ENCODE measurements at regions not wholly inside any gene's neighbourhood (a gene's known extent, or its start where the extent isn't known, plus 50 kb on each side); places are given as distances from the start of the nearest gene placed in this dataset.

GRCh38 chr1:194848846-194849245, 1662.4 kb upstream of the B3GALT2 start:
- Histone ChIP-seq H3K79me2 (ENCODE audit: insufficient read depth, low read length) (no peaks in the 10 kb centered on the region), H3K9me3 (ENCODE audit: insufficient read depth, low read depth, low read length) (no peaks in the 10 kb centered on the region), H4K20me1 (ENCODE audit: insufficient read depth, low read length, poor library complexity, severe bottlenecking) (no peaks in the 10 kb centered on the region), H3K4me1 (ENCODE audit: insufficient read depth, low read length, poor library complexity, severe bottlenecking) (peaks cover 12% of the 10 kb centered on the region), H3K4me3 (ENCODE audit: low read length, poor library complexity, severe bottlenecking) (no peak overlapping the region), H3K36me3 (ENCODE audit: insufficient read depth, low read length) (no peaks in the 10 kb centered on the region), H2AFZ (ENCODE audit: low read length) (no peak overlapping the region), H3K9ac (ENCODE audit: low read depth, low read length, poor library complexity, severe bottlenecking) (no peak overlapping the region), H3K27me3 (ENCODE audit: insufficient read depth, low read length, poor library complexity, severe bottlenecking) (no peaks in the 10 kb centered on the region), H3K9me2 (replicated peaks; ENCODE audit: low read depth, low read length) (no peaks in the 10 kb centered on the region), H3K4me2 (ENCODE audit: low read depth, low read length, poor library complexity, severe bottlenecking) (no peak overlapping the region), H3F3A (ENCODE audit: low read depth) (no peaks in the 10 kb centered on the region)
- TF ChIP-seq, protein P1, sequence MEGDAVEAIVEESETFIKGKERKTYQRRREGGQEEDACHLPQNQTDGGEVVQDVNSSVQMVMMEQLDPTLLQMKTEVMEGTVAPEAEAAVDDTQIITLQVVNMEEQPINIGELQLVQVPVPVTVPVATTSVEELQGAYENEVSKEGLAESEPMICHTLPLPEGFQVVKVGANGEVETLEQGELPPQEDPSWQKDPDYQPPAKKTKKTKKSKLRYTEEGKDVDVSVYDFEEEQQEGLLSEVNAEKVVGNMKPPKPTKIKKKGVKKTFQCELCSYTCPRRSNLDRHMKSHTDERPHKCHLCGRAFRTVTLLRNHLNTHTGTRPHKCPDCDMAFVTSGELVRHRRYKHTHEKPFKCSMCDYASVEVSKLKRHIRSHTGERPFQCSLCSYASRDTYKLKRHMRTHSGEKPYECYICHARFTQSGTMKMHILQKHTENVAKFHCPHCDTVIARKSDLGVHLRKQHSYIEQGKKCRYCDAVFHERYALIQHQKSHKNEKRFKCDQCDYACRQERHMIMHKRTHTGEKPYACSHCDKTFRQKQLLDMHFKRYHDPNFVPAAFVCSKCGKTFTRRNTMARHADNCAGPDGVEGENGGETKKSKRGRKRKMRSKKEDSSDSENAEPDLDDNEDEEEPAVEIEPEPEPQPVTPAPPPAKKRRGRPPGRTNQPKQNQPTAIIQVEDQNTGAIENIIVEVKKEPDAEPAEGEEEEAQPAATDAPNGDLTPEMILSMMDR (conservative IDR thresholded peaks at IDR 0.05; ENCODE audit: low read length), result no peak
- no peak for TF ChIP-seq EZH2phosphoT487 (IDR thresholded peaks at IDR 0.05; ENCODE audit: borderline replicate concordance)

- Histone ChIP-seq H3K4me2 (ENCODE audit: low read depth, low read length, poor library complexity, severe bottlenecking) (peak overlapping the region; percentile 7), H3K27me3 (ENCODE audit: insufficient read depth, low read length, poor library complexity, severe bottlenecking) (no peaks in the 10 kb centered on the region), H4K20me1 (ENCODE audit: insufficient read depth, low read length, poor library complexity, severe bottlenecking) (no peaks in the 10 kb centered on the region), H3K9me2 (replicated peaks; ENCODE audit: low read depth, low read length) (no peaks in the 10 kb centered on the region), H3K9ac (ENCODE audit: low read depth, low read length, poor library complexity, severe bottlenecking) (no peak overlapping the region), H3K79me2 (ENCODE audit: insufficient read depth, low read length) (no peaks in the 10 kb centered on the region), H3K9me3 (ENCODE audit: insufficient read depth, low read depth, low read length) (no peaks in the 10 kb centered on the region), H3K36me3 (ENCODE audit: insufficient read depth, low read length) (no peaks in the 10 kb centered on the region), H3K4me1 (ENCODE audit: insufficient read depth, low read length, poor library complexity, severe bottlenecking) (peaks cover 19% of the 10 kb centered on the region), H3K4me3 (ENCODE audit: low read length, poor library complexity, severe bottlenecking) (no peak overlapping the region), H3F3A (ENCODE audit: low read depth) (no peaks in the 10 kb centered on the region), H2AFZ (ENCODE audit: low read length) (no peak overlapping the region)
- TF ChIP-seq, protein P1 (conservative IDR thresholded peaks at IDR 0.05; ENCODE audit: low read length), result no peak
- no peak for TF ChIP-seq EZH2phosphoT487 (IDR thresholded peaks at IDR 0.05; ENCODE audit: borderline replicate concordance)
These were observed 1660.1 kb upstream of the B3GALT2 start for GRCh38 chr1:194846488-194846887.

DNA sequence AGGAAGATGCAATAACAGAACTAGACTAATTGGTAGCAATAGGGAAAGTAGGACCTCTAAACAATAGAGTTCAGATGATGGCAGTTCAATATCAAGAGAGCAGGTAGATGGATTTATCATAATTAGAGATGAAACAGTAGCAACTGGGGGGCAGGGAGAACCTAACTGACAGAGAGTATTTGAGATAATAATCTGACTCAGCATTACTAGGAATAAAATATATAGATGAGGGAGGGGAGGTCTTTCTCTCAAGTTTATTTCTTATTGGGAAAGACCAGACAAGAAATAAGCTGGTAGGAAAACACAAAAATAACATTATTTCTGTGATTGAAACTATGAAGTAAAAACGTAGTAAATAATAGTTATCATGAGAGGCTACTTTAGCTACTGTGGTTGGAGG, 1656.7 kb upstream of the B3GALT2 start:
- Histone ChIP-seq H3K9me3 (ENCODE audit: insufficient read depth, low read depth, low read length) (no peaks in the 10 kb centered on the region), H4K20me1 (ENCODE audit: insufficient read depth, low read length, poor library complexity, severe bottlenecking) (no peaks in the 10 kb centered on the region), H3K36me3 (ENCODE audit: insufficient read depth, low read length) (no peaks in the 10 kb centered on the region), H3F3A (ENCODE audit: low read depth) (no peaks in the 10 kb centered on the region), H3K9ac (ENCODE audit: low read depth, low read length, poor library complexity, severe bottlenecking) (no peak overlapping the region), H3K4me2 (ENCODE audit: low read depth, low read length, poor library complexity, severe bottlenecking) (peak overlapping the region; percentile 18), H3K4me1 (ENCODE audit: insufficient read depth, low read length, poor library complexity, severe bottlenecking) (peaks cover 19% of the 10 kb centered on the region), H3K9me2 (replicated peaks; ENCODE audit: low read depth, low read length) (no peaks in the 10 kb centered on the region), H2AFZ (ENCODE audit: low read length) (no peak overlapping the region), H3K79me2 (ENCODE audit: insufficient read depth, low read length) (no peaks in the 10 kb centered on the region), H3K4me3 (ENCODE audit: low read length, poor library complexity, severe bottlenecking) (no peak overlapping the region), H3K27me3 (ENCODE audit: insufficient read depth, low read length, poor library complexity, severe bottlenecking) (no peaks in the 10 kb centered on the region)
- TF ChIP-seq, protein P1 (conservative IDR thresholded peaks at IDR 0.05; ENCODE audit: low read length), result no peak
- TF ChIP-seq EZH2phosphoT487 (IDR thresholded peaks at IDR 0.05; ENCODE audit: borderline replicate concordance), result no peak

Data from Loucy (cell line).